GM12878 (cell line): ENCODE measurements at regions not wholly inside any gene's neighbourhood (a gene's known extent, or its start where the extent isn't known, plus 50 kb on each side); places are given as distances from the start of the nearest gene placed in this dataset.

Experiments used
- ATAC-seq: fragments of 200-7000 bp; cut with Tn5 transposase; 3 replicates; pipeline ENCODE4 v1.9.1; 2020; ENCODE audit warnings: mild to moderate bottlenecking, moderate library complexity
- BruUV-seq: library from RNA; stranded (reverse); fragments of 400-500 nt; replicated peaks from 2 replicates; lab custom pipeline; 2021; lab: Mats Ljungman, UMichigan
- CTCF ChIA-PET: fragments of 300-600 bp; sonication (Branson Sonifier 250); formaldehyde crosslinking; extraction: SDS; loops from one replicate; lab custom pipeline; 2021; ENCODE audit warnings: inconsistent platforms; lab: Yijun Ruan, JAX
- POLR2A ChIA-PET: fragments of 350-600 bp; formaldehyde crosslinking; extraction: SDS; loops from one replicate; lab custom pipeline; 2021; ENCODE audit warnings: inconsistent platforms; lab: Charles Lee
- RAD21 ChIA-PET: fragments of 300-600 bp; sonication (Branson Sonifier 250); formaldehyde crosslinking; loops from one replicate; lab custom pipeline; 2023; ENCODE audit warnings: antibody characterized with exemption; ENCODE audit not compliant: unreplicated experiment; lab: Charles Lee
- SMC1A ChIA-PET: fragments of 300-600 bp; sonication (Branson Sonifier 250); formaldehyde crosslinking; loops from one replicate; lab custom pipeline; 2023; ENCODE audit not compliant: unreplicated experiment, uncharacterized antibody; lab: Charles Lee
- DNase-seq: peaks from one replicate; pipeline ENCODE4 v3.0.0-alpha.2; 2011; ENCODE audit warnings: low read depth, low spot score
- FAIRE-seq: peaks from 3 replicates; lab custom pipeline; 2011; peaks lifted over from hg19 to GRCh38; lab: Jason Lieb, UNC
- H2AFZ ChIP-seq: 2 replicates; pipeline ENCODE4 v1.6.0; 2011; ENCODE audit warnings: low read depth, low read length, control low read depth; ENCODE audit not compliant: control insufficient read depth
- H3K27ac ChIP-seq: 2 replicates; pipeline ENCODE4 v1.5.1; 2011; ENCODE audit warnings: control low read depth; ENCODE audit not compliant: control insufficient read depth, insufficient read depth
- H3K27me3 ChIP-seq, 2 experiments: replicated peaks in 1 of 2; 2 replicates each; pipeline versions ENCODE4 v1.6.0 to v1.6.1; 2011; ENCODE audit warnings: low read length in 1 of 2; ENCODE audit not compliant: control insufficient read depth in 2 of 2, insufficient read depth in 2 of 2
- H3K36me3 ChIP-seq, 2 experiments: 2 replicates each; pipeline ENCODE4 v1.5.1; 2011; ENCODE audit warnings: low read length in 1 of 2; ENCODE audit not compliant: control insufficient read depth in 2 of 2, insufficient read depth in 2 of 2
- H3K4me1 ChIP-seq: 2 replicates; pipeline ENCODE4 v1.6.1; 2011; ENCODE audit warnings: mild to moderate bottlenecking, low read length, moderate library complexity, mixed read lengths; ENCODE audit not compliant: control insufficient read depth, insufficient read depth
- H3K4me2 ChIP-seq: 2 replicates; pipeline ENCODE4 v1.6.0; 2011; ENCODE audit warnings: control low read depth; ENCODE audit not compliant: control insufficient read depth, insufficient read depth
- H3K4me3 ChIP-seq: fragments of 200-600 bp; sonication (generic); 2 replicates; pipeline ENCODE4 v1.5.1; 2016
- H3K79me2 ChIP-seq: 2 replicates; pipeline ENCODE4 v1.6.0; 2011; ENCODE audit warnings: low read length; ENCODE audit not compliant: control insufficient read depth, insufficient read depth
- H3K9ac ChIP-seq: 2 replicates; pipeline ENCODE4 v1.8.0; 2011; ENCODE audit warnings: low read length, control low read depth, mixed read lengths; ENCODE audit not compliant: control insufficient read depth, insufficient read depth
- H3K9me3 ChIP-seq: replicated peaks from 3 replicates; pipeline ENCODE4 v1.5.1; 2011; ENCODE audit warnings: mild to moderate bottlenecking, low read length; ENCODE audit not compliant: control insufficient read depth, insufficient read depth
- H4K20me1 ChIP-seq: 2 replicates; pipeline ENCODE4 v1.6.0; 2011; ENCODE audit not compliant: control insufficient read depth, insufficient read depth
- BCL3 ChIP-seq: IDR thresholded peaks from 2 replicates; pipeline ENCODE4 v1.6.1; 2011; ENCODE audit warnings: borderline replicate concordance, low read depth, mild to moderate bottlenecking, moderate library complexity, low read length; ENCODE audit not compliant: insufficient read depth, poor library complexity, severe bottlenecking
- BRCA1 ChIP-seq: IDR thresholded peaks from 2 replicates; pipeline ENCODE4 v1.6.1; 2011; ENCODE audit warnings: low read depth, low read length, improper control_type of control experiment
- CHD2 ChIP-seq: IDR thresholded peaks from 2 replicates; pipeline ENCODE4 v1.6.1; 2011; ENCODE audit warnings: low read depth, low read length, improper control_type of control experiment, borderline replicate concordance
- CREM ChIP-seq: IDR thresholded peaks from 2 replicates; pipeline ENCODE4 v1.6.1; 2014; ENCODE audit warnings: antibody characterized with exemption, low read depth
- ESRRA ChIP-seq: IDR thresholded peaks from 2 replicates; pipeline ENCODE4 v1.6.1; 2012; ENCODE audit warnings: mild to moderate bottlenecking, low read length, improper control_type of control experiment
- JUNB ChIP-seq: IDR thresholded peaks from 2 replicates; pipeline ENCODE4 v1.6.1; 2016; ENCODE audit warnings: antibody characterized with exemption, mild to moderate bottlenecking
- KLF5 ChIP-seq: fragments of 450-650 bp; IDR thresholded peaks from 2 replicates; pipeline ENCODE4 v1.6.1; 2014; ENCODE audit warnings: mild to moderate bottlenecking; ENCODE audit not compliant: partially characterized antibody
- POLR2A ChIP-seq: IDR thresholded peaks from 2 replicates; pipeline ENCODE4 v1.6.1; 2011; ENCODE audit warnings: low read depth, mild to moderate bottlenecking, low read length
- RB1 ChIP-seq: fragments of 450-650 bp; formaldehyde crosslinking; IDR thresholded peaks from 2 replicates; pipeline ENCODE4 v1.6.1; 2017; ENCODE audit warnings: mild to moderate bottlenecking, borderline replicate concordance
- RBBP5 ChIP-seq: fragments of 200-600 bp; sonication (generic); conservative IDR thresholded peaks from 2 replicates; pipeline ENCODE4 v1.6.1; 2016
- RCOR1 ChIP-seq: conservative IDR thresholded peaks from 2 replicates; pipeline ENCODE4 v1.6.1; 2012; ENCODE audit warnings: low read depth, low read length, improper control_type of control experiment
- RELA ChIP-seq: fragments of 450-650 bp; IDR thresholded peaks from 2 replicates; pipeline ENCODE4 v1.8.0; 2014; ENCODE audit warnings: borderline replicate concordance; ENCODE audit not compliant: partially characterized antibody
- SMAD5 ChIP-seq: IDR thresholded peaks from 2 replicates; pipeline ENCODE4 v1.6.1; 2016; ENCODE audit warnings: antibody characterized with exemption, low read depth
- ZBTB33 ChIP-seq: fragments of 450-650 bp; IDR thresholded peaks from 2 replicates; pipeline ENCODE4 v1.6.1; 2017; ENCODE audit warnings: mild to moderate bottlenecking
- ZBTB40 ChIP-seq: fragments of 450-650 bp; IDR thresholded peaks from 2 replicates; pipeline ENCODE4 v1.6.1; 2016; ENCODE audit warnings: mild to moderate bottlenecking, moderate library complexity, borderline replicate concordance
- WGBS: methylation state at CpG from one replicate; pipeline ENCODE4 v1.1.6; 2016; ENCODE audit warnings: low lambda C conversion rate; ENCODE audit not compliant: insufficient replicate concordance, insufficient coverage; ENCODE audit errors: missing lambda C conversion rate; 5-methylcytosine and 5-hydroxymethylcytosine counted together
- in situ Hi-C: fragments of 300-500 bp; cut with MboI; formaldehyde crosslinking; loops from 9 replicates; pipeline ENCODE4 v1.14.3; 2018; ENCODE audit warnings: mixed read lengths
- intact Hi-C: fragments of 100-400 bp; cut with micrococcal nuclease; formaldehyde crosslinking; loops from one replicate; pipeline ENCODE4 v1.14.2; 2022; ENCODE audit not compliant: unreplicated experiment

GRCh38 chr4:108377021-108377420 is 208.3 kb upstream of the LEF1 start (continued):
- TF ChIP-seq ZBTB40 = no peak
- TF ChIP-seq RB1 = no peak
- TF ChIP-seq POLR2A = no peak
- no peak for TF ChIP-seq SMAD5
- TF ChIP-seq, all 136 proteins: peak for 0

GRCh38 chr4:108375434-108375833 is 206.7 kb upstream of the LEF1 start:
- Histone ChIP-seq H3K27me3 (peaks cover 0 to under 1% of the 10 kb centered on the region in 2 experiments), H4K20me1 (no peaks in the 10 kb centered on the region), H2AFZ (no peak overlapping the region), H3K79me2 (no peaks in the 10 kb centered on the region), H3K4me3 (no peak overlapping the region), H3K9me3 (no peaks in the 10 kb centered on the region), H3K36me3 (no peaks in the 10 kb centered on the region), H3K9ac (no peak overlapping the region), H3K27ac (no peak overlapping the region), H3K4me1 (no peaks in the 10 kb centered on the region), H3K4me2 (no peak overlapping the region)
- in situ Hi-C loops (no loop called here), intact Hi-C loops (no loop called here)
- BruUV-seq = no TSS peak
- ChIA-PET RAD21 (no interaction called here), POLR2A (no interaction called here), CTCF (interaction anchor here (1.3 to 1.5 kb wide), 2 partner anchors 9 to 612 kb away, joined by 3 to 6 read pairs; no protein-coding TSS in a partner anchor), SMC1A (interaction anchor here (1.7 kb wide), 1 partner anchor 15 kb away, joined by 4 read pairs; no protein-coding TSS in a partner anchor)
- TF ChIP-seq KLF5 (no peak), RBBP5 (no peak), RELA (no peak), CHD2 (no peak), BRCA1 (no peak), POLR2A (no peak), ZBTB33 (no peak), ESRRA (no peak), BCL3 (no peak), RCOR1 (no peak), CREM (no peak), JUNB (no peak)
- 13% methylated on average over 3 of the region's 3 CpGs for WGBS
- ATAC-seq (no peak), FAIRE-seq (no peak), DNase-seq (no peak)
